Astrocyte (in vitro differentiated cells and primary cell): ENCODE measurements at regions not wholly inside any gene's neighbourhood (a gene's known extent, or its start where the extent isn't known, plus 50 kb on each side); places are given as distances from the start of the nearest gene placed in this dataset.

ENCODE experiments used
- EZH2 ChIP-seq: IDR thresholded peaks from 2 replicates; pipeline ENCODE4 v1.6.1; 2012; ENCODE audit warnings: mild to moderate bottlenecking, low read length, inconsistent platforms; ENCODE audit not compliant: insufficient read depth
- TF ChIP-seq, protein P1 (sequence below): IDR thresholded peaks from 2 replicates; pipeline ENCODE4 v1.5.1; 2011; ENCODE audit warnings: low read depth, mild to moderate bottlenecking, inconsistent platforms, low read length, moderate library complexity; ENCODE audit not compliant: insufficient read depth

DNA sequence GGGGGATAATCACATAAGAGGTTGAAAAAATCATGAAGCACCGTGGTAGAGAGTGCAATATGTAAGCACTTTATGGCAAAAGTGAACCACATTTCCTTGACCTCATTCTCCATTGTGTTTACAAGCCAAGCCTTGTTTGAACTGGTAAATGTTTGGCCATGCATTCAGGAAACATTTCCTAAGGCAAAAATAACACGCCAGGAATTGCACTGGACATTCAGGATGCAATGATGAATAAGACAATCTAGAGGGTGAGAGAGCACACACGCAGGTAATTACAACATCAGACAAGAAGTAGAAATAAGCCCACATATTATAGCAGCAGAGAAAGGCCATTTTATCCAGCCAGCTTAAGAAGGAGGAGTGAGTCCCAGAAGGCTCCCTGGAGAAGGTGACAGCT lies 218.0 kb upstream of the OSR1 start:
- TF ChIP-seq, protein P1, sequence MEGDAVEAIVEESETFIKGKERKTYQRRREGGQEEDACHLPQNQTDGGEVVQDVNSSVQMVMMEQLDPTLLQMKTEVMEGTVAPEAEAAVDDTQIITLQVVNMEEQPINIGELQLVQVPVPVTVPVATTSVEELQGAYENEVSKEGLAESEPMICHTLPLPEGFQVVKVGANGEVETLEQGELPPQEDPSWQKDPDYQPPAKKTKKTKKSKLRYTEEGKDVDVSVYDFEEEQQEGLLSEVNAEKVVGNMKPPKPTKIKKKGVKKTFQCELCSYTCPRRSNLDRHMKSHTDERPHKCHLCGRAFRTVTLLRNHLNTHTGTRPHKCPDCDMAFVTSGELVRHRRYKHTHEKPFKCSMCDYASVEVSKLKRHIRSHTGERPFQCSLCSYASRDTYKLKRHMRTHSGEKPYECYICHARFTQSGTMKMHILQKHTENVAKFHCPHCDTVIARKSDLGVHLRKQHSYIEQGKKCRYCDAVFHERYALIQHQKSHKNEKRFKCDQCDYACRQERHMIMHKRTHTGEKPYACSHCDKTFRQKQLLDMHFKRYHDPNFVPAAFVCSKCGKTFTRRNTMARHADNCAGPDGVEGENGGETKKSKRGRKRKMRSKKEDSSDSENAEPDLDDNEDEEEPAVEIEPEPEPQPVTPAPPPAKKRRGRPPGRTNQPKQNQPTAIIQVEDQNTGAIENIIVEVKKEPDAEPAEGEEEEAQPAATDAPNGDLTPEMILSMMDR = no peak
- no peak for TF ChIP-seq EZH2
